H1 (cell line): ENCODE measurements at regions not wholly inside any gene's neighbourhood (a gene's known extent, or its start where the extent isn't known, plus 50 kb on each side); places are given as distances from the start of the nearest gene placed in this dataset.

Experiments used
- CHD1 ChIP-seq: IDR thresholded peaks from 2 replicates; pipeline ENCODE4 v1.6.1; 2012; ENCODE audit warnings: low read depth, low read length, improper control_type of control experiment

DNA sequence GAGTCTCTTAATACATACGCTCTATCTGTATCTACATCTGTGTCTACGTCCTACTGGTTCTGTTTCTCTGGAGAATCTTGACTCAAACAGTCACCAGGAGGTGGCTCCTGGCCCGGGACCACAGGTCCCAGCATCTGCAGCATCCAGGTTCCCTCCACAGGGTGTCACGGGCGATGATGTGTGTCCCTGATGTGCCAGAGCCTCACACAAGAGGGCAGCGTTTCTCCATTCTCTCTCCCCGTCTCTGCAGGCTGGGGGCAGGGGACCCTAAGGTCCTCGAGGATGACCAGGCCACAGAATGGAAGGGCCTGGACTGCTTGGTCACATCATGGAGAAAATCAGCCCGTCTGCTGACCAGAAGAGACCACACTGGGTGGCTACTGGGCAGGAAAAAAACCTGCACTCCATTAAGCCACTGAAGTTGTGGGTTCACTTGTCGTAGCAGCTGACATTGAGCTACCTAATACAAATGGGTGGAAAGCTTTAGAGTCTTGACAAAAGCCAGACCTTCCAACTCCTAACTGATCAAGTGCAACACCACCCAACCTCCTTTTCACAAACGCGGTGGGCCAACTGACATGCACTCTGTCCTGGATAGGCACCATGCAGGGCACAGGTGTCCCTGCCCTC is 392.5 kb downstream of the CTTN start (continued):
- no peak for TF ChIP-seq CHD1
- TF ChIP-seq, all 59 proteins: peak for 2
